CD8-positive, alpha-beta memory T cell (primary cell): ENCODE measurements at regions not wholly inside any gene's neighbourhood (a gene's known extent, or its start where the extent isn't known, plus 50 kb on each side); places are given as distances from the start of the nearest gene placed in this dataset.

Experiments used
- CTCF ChIA-PET: fragments of 350-600 bp; sonication (Branson Sonifier 250); formaldehyde crosslinking; loops from one replicate; lab custom pipeline; 2021; ENCODE audit warnings: antibody characterized with exemption; lab: Charles Lee
- POLR2A ChIA-PET: fragments of 350-600 bp; sonication (Branson Sonifier 250); formaldehyde crosslinking; loops from one replicate; lab custom pipeline; 2021; ENCODE audit warnings: antibody characterized with exemption; lab: Charles Lee
- DNase-seq, 5 donors: peaks; one replicate each; pipeline versions ENCODE4 v3.0.0 to v3.0.0-alpha.2; 2020 to 2022; ENCODE audit warnings: mixed read lengths in 1 of 5
- H3K27ac ChIP-seq: one replicate; pipeline ENCODE4 v1.7.0; 2013; ENCODE audit warnings: low read depth, mild to moderate bottlenecking, low read length, moderate library complexity
- H3K27me3 ChIP-seq: 2 replicates; pipeline ENCODE4 v1.7.0; 2013; ENCODE audit warnings: low read length, mild to moderate bottlenecking; ENCODE audit not compliant: insufficient read depth, poor library complexity, severe bottlenecking
- H3K36me3 ChIP-seq: 2 replicates; pipeline ENCODE4 v1.7.0; 2013; ENCODE audit warnings: mild to moderate bottlenecking, low read length, moderate library complexity; ENCODE audit not compliant: insufficient read depth
- H3K4me1 ChIP-seq: 2 replicates; pipeline ENCODE4 v1.7.0; 2013; ENCODE audit warnings: mild to moderate bottlenecking, low read length, moderate library complexity; ENCODE audit not compliant: insufficient read depth
- H3K4me3 ChIP-seq: 2 replicates; pipeline ENCODE4 v1.7.0; 2013; ENCODE audit warnings: mild to moderate bottlenecking, low read length
- H3K9me3 ChIP-seq: 2 replicates; pipeline ENCODE4 v1.7.0; 2013; ENCODE audit warnings: mild to moderate bottlenecking, low read length
- H3K27ac Mint-ChIP-seq, 8 donors: one replicate each; pipeline ENCODE4 v1.8.0; 2020 to 2021; ENCODE audit warnings: mixed read lengths in 8 of 8, mild to moderate bottlenecking in 6 of 8, inconsistent platforms in 3 of 8, moderate library complexity in 3 of 8
- H3K27me3 Mint-ChIP-seq, 2 donors: one replicate each; pipeline ENCODE4 v1.8.0; 2020 to 2021; ENCODE audit warnings: mixed read lengths in 2 of 2, mild to moderate bottlenecking in 1 of 2, moderate library complexity in 1 of 2
- H3K36me3 Mint-ChIP-seq, 3 donors: one replicate each; pipeline ENCODE4 v1.8.0; 2020 to 2021; ENCODE audit warnings: mixed read lengths in 3 of 3, inconsistent platforms in 1 of 3, mild to moderate bottlenecking in 1 of 3
- H3K4me1 Mint-ChIP-seq, 3 donors: one replicate each; pipeline ENCODE4 v1.8.0; 2020 to 2021; ENCODE audit warnings: mixed read lengths in 3 of 3, inconsistent platforms in 1 of 3, mild to moderate bottlenecking in 1 of 3
- H3K4me3 Mint-ChIP-seq, 7 donors: one replicate each; pipeline ENCODE4 v1.8.0; 2020 to 2021; ENCODE audit warnings: mixed read lengths in 7 of 7, mild to moderate bottlenecking in 6 of 7, moderate library complexity in 4 of 7, inconsistent platforms in 2 of 7
- H3K9me3 Mint-ChIP-seq, 5 donors: one replicate each; pipeline ENCODE4 v1.8.0; 2020 to 2022; ENCODE audit warnings: mixed read lengths in 5 of 5, mild to moderate bottlenecking in 3 of 5, moderate library complexity in 2 of 5, inconsistent platforms in 1 of 5

- H3K4me1 Mint-ChIP-seq: no peaks in the 10 kb centered on the region
These were observed 242.1 kb upstream of the PPP1R3A start for GRCh38 chr7:114160925-114161324.

DNA sequence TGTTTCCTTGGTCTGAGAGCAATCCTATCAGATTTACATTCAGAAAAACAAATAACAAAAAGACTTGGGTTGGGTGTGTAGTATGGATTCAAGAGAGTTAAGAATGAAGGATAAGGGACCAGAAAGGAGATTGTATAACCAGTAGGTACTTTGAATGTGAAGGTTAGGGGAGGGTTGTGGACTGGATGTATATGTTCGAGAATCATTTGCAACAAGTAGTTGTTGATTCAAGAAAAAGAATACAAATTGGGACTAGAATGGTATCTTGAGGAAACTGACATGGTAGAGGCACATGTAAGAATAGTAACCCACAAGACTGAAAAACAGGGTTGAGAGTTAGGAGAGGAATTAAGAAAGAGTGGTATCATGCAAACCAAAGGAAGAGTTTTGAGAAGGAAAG is 240.0 kb upstream of the PPP1R3A start:
- Histone ChIP-seq H3K9me3 (no peaks in the 10 kb centered on the region), H3K4me1 (no peaks in the 10 kb centered on the region), H3K27me3 (no peaks in the 10 kb centered on the region), H3K4me3 (no peak overlapping the region), H3K27ac (no peak overlapping the region), H3K36me3 (no peaks in the 10 kb centered on the region)
- Mint-ChIP-seq H3K27me3 (no peaks in the 10 kb centered on the region), H3K4me1 (no peaks in the 10 kb centered on the region), H3K9me3 (no peaks in the 10 kb centered on the region), H3K4me3 (no peak overlapping the region), H3K36me3 (no peaks in the 10 kb centered on the region), H3K27ac (no peak overlapping the region)
- ChIA-PET POLR2A (no interaction called here), CTCF (no interaction called here)
- no peak for DNase-seq

More at GRCh38 chr7:114160925-114161324, 242.1 kb upstream of the PPP1R3A start:
- no peaks in the 10 kb centered on the region for H3K27me3 Mint-ChIP-seq
- no peak overlapping the region for H3K27ac Mint-ChIP-seq
- Histone ChIP-seq H3K4me1 (no peaks in the 10 kb centered on the region), H3K9me3 (no peaks in the 10 kb centered on the region), H3K27me3 (no peaks in the 10 kb centered on the region), H3K4me3 (no peak overlapping the region), H3K27ac (no peak overlapping the region), H3K36me3 (no peaks in the 10 kb centered on the region)
- no peak for DNase-seq
- H3K4me3 Mint-ChIP-seq: no peak overlapping the region
- POLR2A ChIA-PET: no interaction called here
- H3K9me3 Mint-ChIP-seq: no peaks in the 10 kb centered on the region
- CTCF ChIA-PET: no interaction called here
- no peaks in the 10 kb centered on the region for H3K36me3 Mint-ChIP-seq

GRCh38 chr7:114158275-114158674 is 239.5 kb upstream of the PPP1R3A start:
- Histone ChIP-seq H3K4me1 (no peaks in the 10 kb centered on the region), H3K4me3 (no peak overlapping the region), H3K9me3 (no peaks in the 10 kb centered on the region), H3K36me3 (no peaks in the 10 kb centered on the region), H3K27me3 (no peaks in the 10 kb centered on the region), H3K27ac (no peak overlapping the region)
- ChIA-PET POLR2A (no interaction called here), CTCF (no interaction called here)
- no peaks in the 10 kb centered on the region for H3K9me3 Mint-ChIP-seq
- no peaks in the 10 kb centered on the region for H3K36me3 Mint-ChIP-seq
- no peak overlapping the region for H3K4me3 Mint-ChIP-seq
- DNase-seq: no peak
- no peaks in the 10 kb centered on the region for H3K27me3 Mint-ChIP-seq
- H3K4me1 Mint-ChIP-seq: no peaks in the 10 kb centered on the region
- H3K27ac Mint-ChIP-seq: no peak overlapping the region

GRCh38 chr7:114156178-114156577 is 237.4 kb upstream of the PPP1R3A start:
- Histone ChIP-seq H3K9me3 (no peaks in the 10 kb centered on the region), H3K27me3 (no peaks in the 10 kb centered on the region), H3K36me3 (no peaks in the 10 kb centered on the region), H3K27ac (no peak overlapping the region), H3K4me3 (no peak overlapping the region), H3K4me1 (no peaks in the 10 kb centered on the region)
- Mint-ChIP-seq H3K27me3 (peaks cover 0 to 2% of the 10 kb centered on the region in 2 donors), H3K36me3 (no peaks in the 10 kb centered on the region), H3K4me3 (no peak overlapping the region), H3K9me3 (no peaks in the 10 kb centered on the region), H3K4me1 (no peaks in the 10 kb centered on the region), H3K27ac (no peak overlapping the region)
- ChIA-PET POLR2A (no interaction called here), CTCF (no interaction called here)
- no peak for DNase-seq

GRCh38 chr7:114155116-114156110 is 236.6 kb upstream of the PPP1R3A start:
- no peak overlapping the region for H3K4me3 Mint-ChIP-seq
- no peak for DNase-seq
- no peak overlapping the region for H3K27ac Mint-ChIP-seq
- ChIA-PET POLR2A (no interaction called here), CTCF (no interaction called here)
- H3K36me3 Mint-ChIP-seq: no peaks in the 10 kb centered on the region
- Histone ChIP-seq H3K9me3 (no peaks in the 10 kb centered on the region), H3K27me3 (no peaks in the 10 kb centered on the region), H3K27ac (no peak overlapping the region), H3K4me1 (no peaks in the 10 kb centered on the region), H3K36me3 (no peaks in the 10 kb centered on the region), H3K4me3 (no peak overlapping the region)
- H3K27me3 Mint-ChIP-seq: peaks cover 0 to 2% of the 10 kb centered on the region in 2 donors
- H3K9me3 Mint-ChIP-seq: no peaks in the 10 kb centered on the region
- H3K4me1 Mint-ChIP-seq: no peaks in the 10 kb centered on the region

- H3K36me3 ChIP-seq: no peaks in the 10 kb centered on the region
- H3K27ac Mint-ChIP-seq: no peak overlapping the region
- H3K27me3 Mint-ChIP-seq: peaks cover 0 to 2% of the 10 kb centered on the region in 2 donors
These were observed 234.9 kb upstream of the PPP1R3A start for GRCh38 chr7:114153700-114154099.

DNA sequence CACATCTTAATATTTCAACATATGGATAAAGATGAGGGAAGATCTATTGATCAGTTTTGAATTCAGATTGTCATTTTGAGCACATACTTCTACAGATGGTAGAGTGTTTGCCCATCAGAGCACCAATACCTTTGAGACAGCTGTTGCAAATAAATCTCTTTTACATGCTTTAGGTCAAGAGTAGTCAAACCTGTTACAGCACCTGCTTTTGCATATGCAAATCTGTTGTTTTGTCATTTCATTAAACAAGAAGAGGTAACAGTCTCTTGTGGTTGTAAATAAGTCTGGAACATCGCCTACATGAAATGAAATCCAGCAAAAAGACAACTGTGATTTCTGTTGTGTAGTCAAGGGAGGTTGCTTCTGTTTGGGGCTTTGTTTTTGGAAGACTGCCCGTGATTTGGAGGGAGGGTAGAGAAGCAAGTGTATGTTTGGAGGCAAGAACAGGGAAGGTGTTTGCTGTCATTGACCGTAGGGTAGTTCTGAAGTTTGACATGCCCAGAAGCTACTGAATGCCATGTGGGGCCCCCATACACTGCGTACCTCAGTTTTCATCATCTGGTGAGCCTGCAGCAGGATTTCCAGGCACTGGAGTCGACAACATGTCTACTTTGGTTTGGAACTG is 233.6 kb upstream of the PPP1R3A start:
- Histone ChIP-seq H3K4me3 (no peak overlapping the region), H3K4me1 (no peaks in the 10 kb centered on the region), H3K27ac (no peak overlapping the region), H3K27me3 (no peaks in the 10 kb centered on the region), H3K9me3 (no peaks in the 10 kb centered on the region), H3K36me3 (no peaks in the 10 kb centered on the region)
- H3K36me3 Mint-ChIP-seq: no peaks in the 10 kb centered on the region
- H3K27me3 Mint-ChIP-seq: peaks cover 0 to 2% of the 10 kb centered on the region in 2 donors
- no peak overlapping the region for H3K27ac Mint-ChIP-seq
- no peaks in the 10 kb centered on the region for H3K9me3 Mint-ChIP-seq
- POLR2A ChIA-PET: no interaction called here
- DNase-seq: no peak
- CTCF ChIA-PET: no interaction called here
- H3K4me1 Mint-ChIP-seq: no peaks in the 10 kb centered on the region
- no peak overlapping the region for H3K4me3 Mint-ChIP-seq

More at GRCh38 chr7:114153700-114154099, 234.9 kb upstream of the PPP1R3A start:
- no peak for DNase-seq
- Mint-ChIP-seq H3K4me3 (no peak overlapping the region), H3K36me3 (no peaks in the 10 kb centered on the region), H3K9me3 (no peaks in the 10 kb centered on the region), H3K4me1 (no peaks in the 10 kb centered on the region)
- no peaks in the 10 kb centered on the region for H3K9me3 ChIP-seq
- no peaks in the 10 kb centered on the region for H3K27me3 ChIP-seq
- ChIA-PET POLR2A (no interaction called here), CTCF (no interaction called here)
- H3K4me3 ChIP-seq: no peak overlapping the region
- no peaks in the 10 kb centered on the region for H3K4me1 ChIP-seq
- no peak overlapping the region for H3K27ac ChIP-seq

DNA sequence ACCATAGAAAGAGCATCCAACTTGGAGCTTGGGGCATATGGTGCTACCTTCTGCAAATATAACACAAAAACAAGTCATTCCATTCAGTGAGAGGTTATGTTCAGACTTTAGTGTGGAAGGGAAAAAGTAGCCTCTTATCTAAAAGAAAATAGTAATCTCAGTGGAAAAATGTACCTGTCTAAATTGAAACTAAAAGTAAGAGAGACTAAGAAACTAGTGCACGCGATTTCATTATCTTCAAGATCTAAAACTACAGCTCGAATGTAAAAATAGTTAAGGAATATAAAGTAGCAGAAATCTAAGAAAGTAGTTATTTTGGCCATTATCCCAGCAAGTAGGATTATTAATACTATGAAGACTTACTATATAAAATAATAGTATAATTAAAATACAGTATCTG is 233.0 kb upstream of the PPP1R3A start:
- Histone ChIP-seq H3K27ac (no peak overlapping the region), H3K4me1 (no peaks in the 10 kb centered on the region), H3K9me3 (no peaks in the 10 kb centered on the region), H3K36me3 (no peaks in the 10 kb centered on the region), H3K27me3 (no peaks in the 10 kb centered on the region), H3K4me3 (no peak overlapping the region)
- no peak for DNase-seq
- H3K4me3 Mint-ChIP-seq: no peak overlapping the region
- H3K36me3 Mint-ChIP-seq: no peaks in the 10 kb centered on the region
- no peaks in the 10 kb centered on the region for H3K4me1 Mint-ChIP-seq
- ChIA-PET POLR2A (no interaction called here), CTCF (no interaction called here)
- H3K27ac Mint-ChIP-seq: no peak overlapping the region
- peaks cover 0 to 2% of the 10 kb centered on the region in 2 donors for H3K27me3 Mint-ChIP-seq
- H3K9me3 Mint-ChIP-seq: no peaks in the 10 kb centered on the region
